AG04449 (cell line): ENCODE measurements at regions not wholly inside any gene's neighbourhood (a gene's known extent, or its start where the extent isn't known, plus 50 kb on each side); places are given as distances from the start of the nearest gene placed in this dataset.

Experiments used
- CTCF ChIA-PET: fragments of 350-600 bp; formaldehyde crosslinking; extraction: SDS; loops from one replicate; lab custom pipeline; 2021; ENCODE audit warnings: antibody characterized with exemption; lab: Yijun Ruan, JAX
- POLR2A ChIA-PET: fragments of 400-600, 350-600 bp; formaldehyde crosslinking; extraction: SDS; loops from one replicate; lab custom pipeline; 2020; ENCODE audit warnings: antibody characterized with exemption, inconsistent platforms; lab: Yijun Ruan, JAX
- DNase-seq: peaks from one replicate; pipeline ENCODE4 v3.0.0-alpha.2; 2010; ENCODE audit warnings: low read depth, low spot score
- H3K4me3 ChIP-seq: 2 replicates; pipeline ENCODE4 v1.5.1; 2011; ENCODE audit warnings: low read depth, mild to moderate bottlenecking, control low read depth, low read length
- TF ChIP-seq, protein P1 (sequence below): IDR thresholded peaks from one replicate; pipeline ENCODE4 v1.5.1; 2011; ENCODE audit warnings: mild to moderate bottlenecking, moderate library complexity, low read length, control low read depth, inconsistent platforms; ENCODE audit not compliant: insufficient read depth; ENCODE audit errors: missing control alignments

- POLR2A ChIA-PET, result interaction anchor here (2.2 kb wide), 1 partner anchor 11 kb away, joined by 6 read pairs; no protein-coding TSS in a partner anchor
- CTCF ChIA-PET, result interaction anchor here (1.1 to 2.8 kb wide), 5 partner anchors 9 to 75 kb away, joined by 3 to 36 read pairs (median 5); no protein-coding TSS in a partner anchor
- no peak overlapping the region for H3K4me3 ChIP-seq
- no peak for DNase-seq
- TF ChIP-seq, protein P1, sequence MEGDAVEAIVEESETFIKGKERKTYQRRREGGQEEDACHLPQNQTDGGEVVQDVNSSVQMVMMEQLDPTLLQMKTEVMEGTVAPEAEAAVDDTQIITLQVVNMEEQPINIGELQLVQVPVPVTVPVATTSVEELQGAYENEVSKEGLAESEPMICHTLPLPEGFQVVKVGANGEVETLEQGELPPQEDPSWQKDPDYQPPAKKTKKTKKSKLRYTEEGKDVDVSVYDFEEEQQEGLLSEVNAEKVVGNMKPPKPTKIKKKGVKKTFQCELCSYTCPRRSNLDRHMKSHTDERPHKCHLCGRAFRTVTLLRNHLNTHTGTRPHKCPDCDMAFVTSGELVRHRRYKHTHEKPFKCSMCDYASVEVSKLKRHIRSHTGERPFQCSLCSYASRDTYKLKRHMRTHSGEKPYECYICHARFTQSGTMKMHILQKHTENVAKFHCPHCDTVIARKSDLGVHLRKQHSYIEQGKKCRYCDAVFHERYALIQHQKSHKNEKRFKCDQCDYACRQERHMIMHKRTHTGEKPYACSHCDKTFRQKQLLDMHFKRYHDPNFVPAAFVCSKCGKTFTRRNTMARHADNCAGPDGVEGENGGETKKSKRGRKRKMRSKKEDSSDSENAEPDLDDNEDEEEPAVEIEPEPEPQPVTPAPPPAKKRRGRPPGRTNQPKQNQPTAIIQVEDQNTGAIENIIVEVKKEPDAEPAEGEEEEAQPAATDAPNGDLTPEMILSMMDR, result no peak
Observed at GRCh38 chr7:130971297-130971696, 237.3 kb upstream of the KLF14 start.

GRCh38 chr7:130972201-130972600 is 238.2 kb upstream of the KLF14 start:
- no peak for DNase-seq
- CTCF ChIA-PET, result interaction anchor here (1.4 to 2.8 kb wide), 2 partner anchors 10 to 12 kb away, joined by 5 to 36 read pairs; no protein-coding TSS in a partner anchor
- TF ChIP-seq, protein P1, result no peak
- H3K4me3 ChIP-seq, result no peak overlapping the region
- POLR2A ChIA-PET, result no interaction called here

- POLR2A ChIA-PET, result no interaction called here
- no peak overlapping the region for H3K4me3 ChIP-seq
- DNase-seq, result no peak
- CTCF ChIA-PET, result interaction anchor here (1.0 to 1.4 kb wide), 3 partner anchors 9 to 77 kb away, joined by 3 to 6 read pairs (median 4); no protein-coding TSS in a partner anchor
- TF ChIP-seq, protein P1, result no peak
Observed at GRCh38 chr7:130973637-130974036, 239.6 kb upstream of the KLF14 start.

DNA sequence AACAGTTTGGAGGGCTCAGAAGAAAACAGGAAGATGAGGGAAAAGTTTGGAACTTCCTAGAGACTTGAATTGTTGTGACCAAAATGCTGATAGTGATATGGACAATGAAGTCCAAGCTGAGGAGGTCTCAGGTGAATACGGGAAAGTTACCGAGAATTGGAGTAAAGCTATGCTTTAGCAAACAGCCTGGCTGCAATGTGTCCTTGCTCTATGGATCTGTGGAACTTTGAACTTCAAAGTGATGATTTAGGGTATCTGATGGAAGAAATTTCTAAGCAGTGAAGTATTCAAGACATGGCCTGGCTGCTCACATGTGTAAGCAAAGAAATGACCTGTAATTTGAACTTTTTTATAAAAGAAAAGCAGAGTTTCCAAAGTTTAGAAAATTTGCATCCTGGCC is 240.2 kb upstream of the KLF14 start:
- no peak overlapping the region for H3K4me3 ChIP-seq
- ChIA-PET POLR2A (no interaction called here), CTCF (interaction anchor here (1.0 to 1.4 kb wide), 4 partner anchors 8 to 77 kb away, joined by 3 to 6 read pairs (median 4); no protein-coding TSS in a partner anchor)
- TF ChIP-seq, protein P1, result no peak
- no peak for DNase-seq

DNA sequence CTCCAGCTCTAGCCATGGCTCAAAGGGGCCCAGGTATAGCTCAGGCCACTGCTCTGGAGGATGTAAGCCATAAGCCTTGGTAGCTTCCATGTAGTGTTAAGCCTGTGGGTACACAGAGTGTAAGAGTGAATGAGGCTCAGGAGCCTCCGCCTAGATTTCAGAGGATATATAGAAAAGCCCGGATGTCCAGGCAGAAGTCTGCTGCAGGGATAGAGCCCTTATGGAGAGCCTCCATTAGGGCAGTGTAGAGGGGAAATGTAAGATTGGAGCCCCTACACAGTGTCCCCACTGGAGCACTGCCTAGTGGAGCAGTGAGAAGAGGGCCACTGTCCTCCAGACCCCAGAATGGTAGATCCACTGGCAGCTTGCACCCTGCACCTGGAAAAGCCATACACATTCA is 240.8 kb upstream of the KLF14 start:
- TF ChIP-seq, protein P1, result no peak
- ChIA-PET POLR2A (no interaction called here), CTCF (interaction anchor here (1.0 to 1.4 kb wide), 4 partner anchors 8 to 78 kb away, joined by 3 to 6 read pairs (median 4); no protein-coding TSS in a partner anchor)
- H3K4me3 ChIP-seq, result no peak overlapping the region
- no peak for DNase-seq

- POLR2A ChIA-PET, result no interaction called here
Observed at GRCh38 chr7:130975731-130976130, 241.7 kb upstream of the KLF14 start.

More at GRCh38 chr7:130975731-130976130, 241.7 kb upstream of the KLF14 start:
- no peak for DNase-seq
- TF ChIP-seq, protein P1, result no peak
- CTCF ChIA-PET, result interaction anchor here (1.1 to 2.0 kb wide), 3 partner anchors 14 to 79 kb away, joined by 3 to 6 read pairs (median 3); no protein-coding TSS in a partner anchor
- no peak overlapping the region for H3K4me3 ChIP-seq
